ENCODE measurements at regions not wholly inside any gene's neighbourhood (a gene's known extent, or its start where the extent isn't known, plus 50 kb on each side); places are given as distances from the start of the nearest gene placed in this dataset.

DNA sequence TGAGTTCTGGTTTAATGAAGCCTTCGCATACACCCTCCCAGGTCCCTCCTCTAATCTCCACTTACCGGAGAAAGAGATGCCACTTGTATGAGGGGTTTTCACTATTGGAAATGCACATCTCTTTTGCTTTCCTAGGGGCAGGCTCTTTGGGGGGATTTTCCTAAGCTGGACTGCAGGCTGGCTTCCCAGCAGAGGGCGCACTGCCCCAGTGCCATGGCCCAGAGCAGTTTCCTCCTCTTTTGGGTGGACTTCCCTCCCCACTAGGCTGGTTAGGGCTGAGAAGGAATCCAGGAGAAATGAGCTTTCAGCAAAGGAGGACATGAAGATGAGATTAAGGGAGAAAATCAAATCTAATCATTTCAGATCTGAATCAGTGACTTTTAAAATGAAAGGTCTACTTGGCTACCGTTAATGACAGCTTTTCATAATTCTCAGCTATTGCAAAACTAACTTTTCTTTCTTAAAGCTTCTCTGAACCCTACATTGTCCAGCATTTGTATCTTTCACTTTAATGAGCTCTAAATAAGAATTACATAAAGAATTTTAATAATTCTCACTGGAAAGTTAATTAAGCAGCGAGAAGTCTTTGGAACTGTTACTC, 784.1 kb upstream of the FANCL start:
- Mint-ChIP-seq H3K27ac (no peak overlapping the region), H3K4me3 (no peak overlapping the region), H3K4me1 (no peaks in the 10 kb centered on the region), H3K36me3 (no peaks in the 10 kb centered on the region), H3K9me3 (peaks cover 4% of the 10 kb centered on the region)
- DNase-seq (ENCODE audit: low spot score in 2 of 2): no peak
- ATAC-seq: no peak

DNA sequence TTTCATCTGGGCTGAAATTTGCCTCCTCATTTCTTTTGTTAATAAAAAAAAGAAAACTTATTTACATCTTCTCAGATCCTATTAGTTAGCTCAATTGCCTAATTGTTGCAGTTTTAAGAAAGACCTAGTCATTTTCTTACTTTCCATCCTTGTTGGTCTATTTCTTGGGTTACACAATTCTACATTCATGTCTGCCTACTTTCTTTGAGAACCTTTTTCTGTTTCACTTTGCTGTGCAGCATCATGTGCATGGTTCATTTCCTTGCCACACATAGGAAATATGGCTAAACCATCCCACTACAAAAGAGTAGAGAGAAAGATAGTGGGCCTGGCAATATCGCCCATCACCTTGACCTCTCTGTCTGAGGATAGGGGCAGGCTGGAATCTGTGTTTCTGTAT, 780.7 kb upstream of the FANCL start:
- DNase-seq (ENCODE audit: low spot score in 2 of 2) (no peak), ATAC-seq (no peak)

DNA sequence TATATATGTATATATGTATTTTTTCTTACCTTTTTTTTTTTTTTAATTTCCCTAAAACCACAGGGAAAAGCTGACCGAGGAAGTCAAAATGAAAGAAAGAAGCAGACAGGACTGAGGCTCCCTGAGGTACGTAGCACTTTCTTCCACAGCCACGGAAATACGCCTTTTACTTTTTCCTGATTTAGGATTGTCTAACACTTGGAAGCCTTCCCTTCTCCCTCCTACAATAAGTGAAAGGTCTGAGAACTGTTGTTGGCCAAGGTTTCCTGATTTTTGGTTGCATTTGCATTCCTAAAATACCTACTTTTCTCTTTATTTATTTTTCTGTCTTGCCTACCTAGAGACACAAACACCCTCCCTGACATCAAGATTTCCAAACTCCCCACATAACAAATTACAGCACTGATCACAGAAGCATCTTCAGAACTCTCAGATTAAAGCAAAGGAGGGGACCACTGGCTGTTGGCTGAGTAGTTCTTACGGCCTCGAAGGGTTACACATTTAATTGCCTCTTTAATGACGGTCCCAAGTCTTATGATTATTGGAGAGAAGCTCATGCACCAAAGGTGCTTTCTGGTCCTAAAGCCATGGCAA, 778.5 kb upstream of the FANCL start:
- DNase-seq (ENCODE audit: low spot score in 2 of 2) (no peak), ATAC-seq (no peak)
- Mint-ChIP-seq H3K27ac (no peak overlapping the region), H3K36me3 (no peaks in the 10 kb centered on the region), H3K4me3 (no peak overlapping the region), H3K4me1 (no peaks in the 10 kb centered on the region), H3K9me3 (peaks cover 3% of the 10 kb centered on the region)

More for the DNA sequence above, 780.7 kb upstream of the FANCL start:
- Mint-ChIP-seq H3K36me3 (no peaks in the 10 kb centered on the region), H3K9me3 (peaks cover 3% of the 10 kb centered on the region), H3K4me1 (no peaks in the 10 kb centered on the region), H3K4me3 (no peak overlapping the region), H3K27ac (no peak overlapping the region)

DNA sequence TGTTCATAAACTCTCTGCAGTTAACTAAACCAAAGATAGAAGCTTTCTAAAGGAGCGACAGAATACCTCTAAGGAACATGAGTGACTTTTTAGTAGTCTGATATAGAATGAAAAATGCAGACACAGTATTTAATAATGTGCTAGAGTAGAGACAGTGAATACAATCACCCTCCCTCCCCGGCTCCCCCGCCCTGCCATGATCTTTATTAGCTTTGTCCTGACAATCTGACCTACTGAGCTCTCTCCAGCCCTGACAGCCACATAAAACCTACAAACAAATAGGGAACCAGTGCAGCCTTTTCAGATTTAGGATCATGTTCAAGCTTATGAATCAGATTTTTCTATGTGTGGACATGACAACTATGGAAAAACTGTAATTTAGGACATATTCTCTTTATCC, 777.6 kb upstream of the FANCL start:
- no peaks in the 10 kb centered on the region for H3K4me1 Mint-ChIP-seq
- no peak for DNase-seq (ENCODE audit: low spot score in 2 of 2)
- H3K27ac Mint-ChIP-seq: no peak overlapping the region
- no peak overlapping the region for H3K4me3 Mint-ChIP-seq
- no peak for ATAC-seq
- H3K9me3 Mint-ChIP-seq: peaks cover 3% of the 10 kb centered on the region
- H3K36me3 Mint-ChIP-seq: no peaks in the 10 kb centered on the region

DNA sequence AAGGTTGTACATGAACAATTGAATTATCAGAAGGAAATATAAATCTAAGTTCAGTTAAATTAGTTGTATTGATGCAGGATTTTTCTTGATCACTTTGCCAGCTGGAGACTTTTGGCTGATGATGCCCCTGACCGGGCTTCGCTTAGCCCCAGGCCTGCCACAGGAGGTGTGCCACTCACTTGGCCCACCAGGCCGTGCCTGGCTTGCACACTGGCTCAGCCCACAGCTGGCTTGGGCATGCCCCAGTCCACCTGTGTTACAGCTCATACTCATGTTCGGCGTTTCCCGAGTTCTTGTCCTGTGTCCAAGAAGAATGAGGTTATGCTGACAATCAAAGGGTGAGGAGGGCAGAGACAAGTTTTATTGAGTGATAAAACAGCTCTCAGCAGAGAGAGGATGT, 773.9 kb upstream of the FANCL start:
- H3K9me3 Mint-ChIP-seq: peaks cover 3% of the 10 kb centered on the region
- DNase-seq (ENCODE audit: low spot score in 2 of 2): no peak
- H3K27ac Mint-ChIP-seq: no peak overlapping the region
- ATAC-seq: no peak
- no peaks in the 10 kb centered on the region for H3K4me1 Mint-ChIP-seq
- H3K4me3 Mint-ChIP-seq: no peak overlapping the region
- H3K36me3 Mint-ChIP-seq: no peaks in the 10 kb centered on the region

DNA sequence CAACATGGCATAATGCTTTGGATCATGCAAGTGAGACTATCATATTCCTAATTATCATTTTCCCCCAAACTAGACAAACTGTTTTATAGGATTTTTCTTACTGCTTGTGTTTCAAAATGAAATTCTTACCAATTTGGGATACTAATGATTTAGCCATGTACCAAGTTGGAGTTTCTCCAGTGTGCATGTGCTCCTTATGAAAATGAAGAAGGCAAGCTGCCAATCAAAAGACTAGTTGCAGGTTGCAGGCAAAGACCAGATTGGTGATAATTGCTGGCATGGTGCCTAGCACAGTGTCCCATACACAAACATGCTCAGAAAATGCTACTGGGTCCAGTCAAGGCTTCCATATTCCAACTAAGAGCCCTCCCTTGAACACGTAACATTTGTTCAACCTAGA, 771.8 kb upstream of the FANCL start:
- Mint-ChIP-seq H3K27ac (no peak overlapping the region), H3K9me3 (peaks cover 3% of the 10 kb centered on the region), H3K36me3 (no peaks in the 10 kb centered on the region), H3K4me3 (no peak overlapping the region), H3K4me1 (no peaks in the 10 kb centered on the region)
- no peak for DNase-seq (ENCODE audit: low spot score in 2 of 2)
- no peak for ATAC-seq

DNA sequence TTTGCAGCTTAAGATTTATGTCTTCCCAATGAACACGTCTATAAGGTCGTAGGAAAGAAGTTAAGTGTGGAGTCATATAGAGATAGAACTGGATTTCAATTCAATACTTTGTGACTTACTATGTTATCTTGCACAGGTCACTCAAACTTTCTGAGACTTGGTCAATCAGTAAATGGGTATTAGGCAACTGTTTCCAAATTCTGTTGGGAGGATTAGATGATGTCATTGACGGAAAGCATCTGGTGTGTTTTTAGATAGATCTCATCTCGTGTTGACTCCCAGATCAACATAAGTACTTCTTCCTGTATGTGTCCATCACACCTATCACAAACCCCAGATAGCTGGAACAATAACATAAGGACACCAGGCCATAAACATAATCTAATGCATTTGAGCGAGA, 771.1 kb upstream of the FANCL start:
- H3K36me3 Mint-ChIP-seq: no peaks in the 10 kb centered on the region
- no peaks in the 10 kb centered on the region for H3K4me1 Mint-ChIP-seq
- H3K4me3 Mint-ChIP-seq: no peak overlapping the region
- H3K9me3 Mint-ChIP-seq: peaks cover 3% of the 10 kb centered on the region
- ATAC-seq: no peak
- H3K27ac Mint-ChIP-seq: no peak overlapping the region
- DNase-seq (ENCODE audit: low spot score in 2 of 2): no peak

DNA sequence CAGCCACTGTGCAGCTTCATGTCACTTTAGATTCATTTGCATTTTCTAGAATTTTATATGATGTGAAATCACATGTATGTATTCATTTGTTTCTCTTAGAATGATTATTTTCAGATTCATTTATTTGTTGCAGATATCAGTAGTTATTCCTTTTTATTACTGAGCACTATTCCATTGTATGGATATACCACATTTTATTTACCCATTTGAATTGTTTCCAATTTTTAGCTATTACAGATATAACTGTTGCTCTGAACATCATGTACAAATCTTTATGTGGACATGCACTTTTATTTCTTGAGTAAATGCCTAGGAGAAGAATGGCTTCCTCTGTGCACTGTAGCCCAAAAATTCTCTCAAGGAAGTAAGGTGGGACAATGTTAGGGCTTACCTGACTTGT, 767.8 kb upstream of the FANCL start:
- Mint-ChIP-seq H3K36me3 (no peaks in the 10 kb centered on the region), H3K9me3 (peaks cover 9% of the 10 kb centered on the region), H3K4me3 (no peak overlapping the region), H3K27ac (no peak overlapping the region), H3K4me1 (no peaks in the 10 kb centered on the region)
- ATAC-seq (no peak), DNase-seq (ENCODE audit: low spot score in 2 of 2) (no peak)

DNA sequence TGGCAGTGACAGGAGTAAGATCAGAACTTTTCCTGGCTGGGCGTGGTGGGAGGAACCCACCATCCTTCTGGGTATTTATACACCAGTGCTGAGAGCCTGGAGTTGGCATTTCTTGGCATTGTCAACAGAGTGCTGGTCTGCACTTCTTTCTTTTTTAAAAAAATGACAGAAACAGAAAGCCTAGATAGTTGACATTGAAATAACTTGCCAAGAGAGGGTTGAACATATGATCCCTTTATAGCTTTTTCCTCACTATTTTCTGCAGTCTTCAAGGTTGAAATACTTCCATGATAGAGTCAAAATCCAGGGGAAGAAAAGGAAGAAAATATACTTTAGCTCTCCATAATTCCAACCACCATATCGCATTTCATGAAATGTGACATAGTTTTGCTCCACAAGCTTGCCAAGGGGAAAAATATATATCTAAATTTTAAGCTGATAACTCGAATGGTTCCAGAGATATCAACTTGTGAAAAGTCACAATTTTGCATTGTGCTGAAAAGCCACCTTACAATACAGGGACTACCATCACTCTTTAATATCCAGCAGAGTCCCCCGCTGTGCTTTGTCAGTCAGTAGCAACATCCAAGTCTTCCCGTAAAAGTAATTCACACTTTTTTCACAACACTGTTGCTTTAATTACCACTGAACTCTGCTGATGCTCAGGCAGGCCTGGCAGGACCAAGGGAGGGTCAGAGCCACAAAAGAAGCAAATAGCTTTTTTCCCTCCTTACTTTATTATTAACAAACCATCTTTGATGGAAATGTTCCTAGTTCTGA, 764.9 kb upstream of the FANCL start:
- DNase-seq (ENCODE audit: low spot score in 2 of 2): no peak
- Mint-ChIP-seq H3K27ac (no peak overlapping the region), H3K4me1 (no peaks in the 10 kb centered on the region), H3K36me3 (no peaks in the 10 kb centered on the region), H3K9me3 (peaks cover 8% of the 10 kb centered on the region), H3K4me3 (no peak overlapping the region)
- no peak for ATAC-seq

DNA sequence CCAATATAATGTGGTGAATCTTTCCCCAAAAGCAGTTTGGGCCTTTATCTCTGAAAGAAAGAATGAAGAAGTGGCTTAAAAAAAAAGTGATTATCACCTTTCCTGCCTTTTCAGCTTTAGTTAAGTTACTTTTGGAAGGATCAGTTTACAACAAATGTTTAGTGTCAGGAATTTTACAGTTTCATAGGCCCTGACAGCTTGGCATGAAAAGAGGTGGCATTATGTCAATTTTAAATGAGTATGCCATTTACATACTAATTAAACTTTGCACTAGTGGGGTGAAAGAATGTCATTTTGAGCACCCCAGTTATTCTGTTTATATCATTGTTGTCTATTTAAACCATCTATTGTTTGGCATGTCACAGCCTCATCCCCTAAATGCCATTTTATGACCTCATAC, 763.5 kb upstream of the FANCL start:
- Mint-ChIP-seq H3K4me1 (no peaks in the 10 kb centered on the region), H3K9me3 (peaks cover 8% of the 10 kb centered on the region), H3K4me3 (no peak overlapping the region), H3K27ac (no peak overlapping the region), H3K36me3 (no peaks in the 10 kb centered on the region)
- DNase-seq (ENCODE audit: low spot score in 2 of 2) (no peak), ATAC-seq (no peak)

DNA sequence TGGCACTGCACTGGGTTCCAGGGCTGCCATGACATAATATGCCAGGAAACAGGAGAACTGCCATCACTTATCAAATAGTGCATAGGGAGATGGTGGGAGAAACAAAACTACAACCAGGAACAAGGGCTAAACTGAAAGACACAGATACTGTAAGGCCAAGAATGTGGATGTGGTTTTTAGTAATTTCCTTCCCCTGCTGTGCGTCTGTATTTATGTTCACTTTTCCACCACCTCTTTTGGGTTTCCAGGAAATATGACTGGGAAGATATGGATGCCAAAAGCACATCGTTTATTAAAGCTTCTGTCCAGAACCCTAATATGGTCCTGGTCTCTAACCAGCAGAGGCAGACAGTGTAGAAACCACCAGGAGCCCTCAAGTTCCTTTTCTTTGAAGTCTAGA, 759.7 kb upstream of the FANCL start:
- Mint-ChIP-seq H3K36me3 (no peaks in the 10 kb centered on the region), H3K4me3 (no peak overlapping the region), H3K27ac (no peak overlapping the region), H3K9me3 (peaks cover 5% of the 10 kb centered on the region), H3K4me1 (no peaks in the 10 kb centered on the region)
- DNase-seq (ENCODE audit: low spot score in 2 of 2) (no peak), ATAC-seq (no peak)

DNA sequence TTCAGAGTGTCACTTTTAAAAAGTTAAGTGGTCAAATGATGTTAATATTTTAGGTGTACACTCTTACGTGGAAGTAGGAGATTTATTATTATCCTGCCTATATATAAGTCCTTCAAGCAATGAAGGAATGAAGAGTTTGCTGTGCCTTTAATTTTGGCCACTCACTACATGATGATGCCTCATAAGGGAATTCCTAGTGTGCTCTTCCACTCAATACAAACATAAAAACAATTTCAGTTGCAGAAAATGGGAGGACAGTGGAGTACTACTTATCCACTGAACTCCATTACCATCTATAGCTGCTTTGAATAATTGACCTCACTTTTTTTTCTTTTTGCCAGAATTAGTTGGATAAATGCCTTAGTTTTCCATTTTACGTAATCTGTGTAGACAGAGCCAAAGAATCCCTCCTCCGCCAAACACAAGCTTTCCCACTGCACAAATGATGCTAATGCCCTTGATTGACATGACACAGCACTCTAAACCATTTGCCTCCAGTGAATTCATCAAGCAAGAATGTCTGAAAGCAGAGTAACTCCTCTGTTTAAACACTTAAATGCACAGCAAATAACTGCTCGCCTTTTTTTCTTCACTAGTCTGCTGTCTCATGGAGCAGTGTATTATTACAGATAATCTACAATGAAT, 751.1 kb upstream of the FANCL start:
- Mint-ChIP-seq H3K4me3 (no peak overlapping the region), H3K9me3 (peaks cover 7% of the 10 kb centered on the region), H3K27ac (no peak overlapping the region), H3K36me3 (no peaks in the 10 kb centered on the region), H3K4me1 (no peaks in the 10 kb centered on the region)
- ATAC-seq: no peak
- DNase-seq (ENCODE audit: low spot score in 2 of 2): no peak

DNA sequence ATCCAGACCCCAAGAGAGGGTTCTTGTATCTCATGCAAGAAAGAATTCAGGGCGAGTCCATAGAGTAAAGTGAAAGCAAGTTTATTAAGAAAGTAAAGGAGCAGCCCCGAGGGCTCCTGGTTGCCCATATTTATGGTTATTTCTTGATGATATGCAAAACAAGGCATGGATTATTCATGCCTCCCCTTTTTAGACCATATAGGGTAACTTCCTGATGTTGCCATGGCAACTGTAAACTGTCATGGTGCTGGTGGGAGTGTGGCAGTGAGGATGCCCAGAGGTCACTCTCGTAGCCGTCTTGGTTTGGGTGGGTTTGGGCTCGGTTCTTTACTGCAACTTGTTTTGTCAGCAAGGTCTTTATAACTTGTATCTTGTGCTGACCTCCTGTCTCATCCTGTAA, 750.2 kb upstream of the FANCL start:
- ATAC-seq (no peak), DNase-seq (ENCODE audit: low spot score in 2 of 2) (no peak)
- Mint-ChIP-seq H3K9me3 (peaks cover 5% of the 10 kb centered on the region), H3K27ac (no peak overlapping the region), H3K36me3 (no peaks in the 10 kb centered on the region), H3K4me1 (no peaks in the 10 kb centered on the region), H3K4me3 (no peak overlapping the region)

DNA sequence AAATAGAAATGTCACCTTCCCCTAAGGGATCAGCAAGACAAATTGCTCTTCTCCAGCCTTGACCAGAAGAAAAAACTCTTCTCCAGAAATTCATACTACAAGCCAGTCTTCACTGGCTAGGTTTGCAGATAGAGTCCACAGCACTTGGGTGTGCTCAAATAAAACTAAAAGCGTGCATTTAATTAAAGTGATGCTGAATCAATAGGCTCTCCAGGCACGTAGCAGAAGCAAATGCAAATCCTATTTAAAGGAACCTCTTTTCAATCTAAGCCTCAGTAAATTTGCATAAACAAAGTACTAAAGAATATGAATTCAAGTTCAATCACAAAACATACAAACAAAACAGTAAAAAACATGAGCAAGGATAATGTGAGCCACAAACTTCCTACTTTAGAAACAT, 744.4 kb upstream of the FANCL start:
- ATAC-seq (no peak), DNase-seq (ENCODE audit: low spot score in 2 of 2) (no peak)
- Mint-ChIP-seq H3K4me1 (no peaks in the 10 kb centered on the region), H3K27ac (no peak overlapping the region), H3K4me3 (no peak overlapping the region), H3K9me3 (peaks cover 9% of the 10 kb centered on the region), H3K36me3 (no peaks in the 10 kb centered on the region)

DNA sequence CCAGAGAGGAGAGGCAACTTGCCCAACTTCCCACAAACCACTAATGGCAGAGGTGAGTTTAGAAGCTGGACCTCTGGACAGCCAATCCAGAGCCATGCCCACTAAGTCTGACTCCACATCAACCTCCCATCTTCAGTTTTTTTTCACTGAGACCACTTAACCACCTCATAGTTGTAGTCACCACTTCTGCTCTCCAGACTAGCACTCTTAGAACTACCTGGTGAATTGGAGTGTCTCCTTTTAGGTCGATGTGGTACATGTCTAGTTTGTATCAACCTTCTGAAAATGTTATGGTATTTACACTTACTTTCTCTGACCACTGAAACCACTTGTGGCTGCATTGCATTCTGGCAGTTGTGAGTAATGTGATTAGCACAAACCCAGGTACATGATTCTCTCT, 743.6 kb upstream of the FANCL start:
- DNase-seq (ENCODE audit: low spot score in 2 of 2) (no peak), ATAC-seq (no peak)
- Mint-ChIP-seq H3K9me3 (peaks cover 9% of the 10 kb centered on the region), H3K27ac (no peak overlapping the region), H3K4me1 (no peaks in the 10 kb centered on the region), H3K4me3 (no peak overlapping the region), H3K36me3 (no peaks in the 10 kb centered on the region)

DNA sequence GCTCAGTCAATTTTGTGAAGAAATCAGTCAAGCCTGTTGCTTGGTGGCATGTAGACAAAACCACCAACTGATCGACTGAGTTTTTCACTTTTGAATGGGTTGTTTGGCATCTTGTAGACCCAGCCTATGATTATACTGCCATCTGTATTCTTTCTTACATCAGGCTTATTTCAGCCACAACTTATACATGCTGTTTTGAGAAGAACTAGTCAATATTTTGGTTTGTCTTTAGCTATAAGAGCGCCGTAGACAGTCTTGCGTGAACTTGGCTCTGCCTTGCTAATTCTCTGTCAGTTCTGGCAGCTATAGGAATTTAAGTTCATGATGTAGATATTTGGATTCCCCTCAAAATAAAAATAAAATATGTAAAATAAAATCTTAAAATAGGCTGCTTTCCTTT, 742.0 kb upstream of the FANCL start:
- Mint-ChIP-seq H3K27ac (no peak overlapping the region), H3K36me3 (no peaks in the 10 kb centered on the region), H3K4me3 (no peak overlapping the region), H3K4me1 (no peaks in the 10 kb centered on the region), H3K9me3 (peaks cover 4% of the 10 kb centered on the region)
- ATAC-seq (no peak), DNase-seq (ENCODE audit: low spot score in 2 of 2) (no peak)
